ENCODE measurements at regions not wholly inside any gene's neighbourhood (a gene's known extent, or its start where the extent isn't known, plus 50 kb on each side); places are given as distances from the start of the nearest gene placed in this dataset.

DNA sequence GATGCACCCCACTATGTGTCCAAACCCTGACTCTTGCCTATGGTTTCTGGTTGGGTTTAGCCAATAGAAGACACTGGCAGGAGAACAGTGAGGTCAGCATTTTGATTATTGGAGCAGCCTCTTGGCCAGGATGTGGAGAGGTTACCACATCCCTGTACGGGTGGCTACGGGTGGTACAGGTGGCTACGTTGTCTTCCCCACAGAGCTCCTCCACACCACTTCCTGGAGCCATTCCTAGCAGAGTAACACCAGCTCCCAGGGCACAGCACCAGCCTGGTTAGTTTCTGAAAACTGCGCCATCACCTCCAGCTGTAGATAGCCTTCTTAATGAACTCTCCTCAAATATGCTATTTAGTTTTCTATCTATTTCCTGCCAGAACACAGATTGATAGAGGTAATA, 445.2 kb downstream of the INHBA start:
- no peak for TF ChIP-seq TBP (IDR thresholded peaks at IDR 0.05; ENCODE audit: low read depth, low read length)
- TF ChIP-seq, protein P1, sequence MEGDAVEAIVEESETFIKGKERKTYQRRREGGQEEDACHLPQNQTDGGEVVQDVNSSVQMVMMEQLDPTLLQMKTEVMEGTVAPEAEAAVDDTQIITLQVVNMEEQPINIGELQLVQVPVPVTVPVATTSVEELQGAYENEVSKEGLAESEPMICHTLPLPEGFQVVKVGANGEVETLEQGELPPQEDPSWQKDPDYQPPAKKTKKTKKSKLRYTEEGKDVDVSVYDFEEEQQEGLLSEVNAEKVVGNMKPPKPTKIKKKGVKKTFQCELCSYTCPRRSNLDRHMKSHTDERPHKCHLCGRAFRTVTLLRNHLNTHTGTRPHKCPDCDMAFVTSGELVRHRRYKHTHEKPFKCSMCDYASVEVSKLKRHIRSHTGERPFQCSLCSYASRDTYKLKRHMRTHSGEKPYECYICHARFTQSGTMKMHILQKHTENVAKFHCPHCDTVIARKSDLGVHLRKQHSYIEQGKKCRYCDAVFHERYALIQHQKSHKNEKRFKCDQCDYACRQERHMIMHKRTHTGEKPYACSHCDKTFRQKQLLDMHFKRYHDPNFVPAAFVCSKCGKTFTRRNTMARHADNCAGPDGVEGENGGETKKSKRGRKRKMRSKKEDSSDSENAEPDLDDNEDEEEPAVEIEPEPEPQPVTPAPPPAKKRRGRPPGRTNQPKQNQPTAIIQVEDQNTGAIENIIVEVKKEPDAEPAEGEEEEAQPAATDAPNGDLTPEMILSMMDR (IDR thresholded peaks at IDR 0.05; ENCODE audit: control extremely low read depth in 1 of 3, insufficient read depth in 1 of 3, low read depth in 1 of 3, low read length in 3 of 3), result no peak
- TF ChIP-seq HDAC2 (IDR thresholded peaks at IDR 0.05; ENCODE audit: borderline replicate concordance in 1 of 2, low read depth in 2 of 2, low read length in 2 of 2), result no peak
- TF ChIP-seq POLR2A (IDR thresholded peaks at IDR 0.05; ENCODE audit: control extremely low read depth in 1 of 2, low read depth in 2 of 2, low read length in 2 of 2), result no peak
- no peak for TF ChIP-seq TEAD4 (IDR thresholded peaks at IDR 0.05; ENCODE audit: low read depth, low read length)
- TF ChIP-seq, protein P2, sequence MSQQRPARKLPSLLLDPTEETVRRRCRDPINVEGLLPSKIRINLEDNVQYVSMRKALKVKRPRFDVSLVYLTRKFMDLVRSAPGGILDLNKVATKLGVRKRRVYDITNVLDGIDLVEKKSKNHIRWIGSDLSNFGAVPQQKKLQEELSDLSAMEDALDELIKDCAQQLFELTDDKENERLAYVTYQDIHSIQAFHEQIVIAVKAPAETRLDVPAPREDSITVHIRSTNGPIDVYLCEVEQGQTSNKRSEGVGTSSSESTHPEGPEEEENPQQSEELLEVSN (IDR thresholded peaks at IDR 0.05), result no peak
- no peak for TF ChIP-seq EP300 (IDR thresholded peaks at IDR 0.05; ENCODE audit: borderline replicate concordance in 1 of 2, low read depth in 2 of 2, low read length in 2 of 2)
- TF ChIP-seq, protein P3, sequence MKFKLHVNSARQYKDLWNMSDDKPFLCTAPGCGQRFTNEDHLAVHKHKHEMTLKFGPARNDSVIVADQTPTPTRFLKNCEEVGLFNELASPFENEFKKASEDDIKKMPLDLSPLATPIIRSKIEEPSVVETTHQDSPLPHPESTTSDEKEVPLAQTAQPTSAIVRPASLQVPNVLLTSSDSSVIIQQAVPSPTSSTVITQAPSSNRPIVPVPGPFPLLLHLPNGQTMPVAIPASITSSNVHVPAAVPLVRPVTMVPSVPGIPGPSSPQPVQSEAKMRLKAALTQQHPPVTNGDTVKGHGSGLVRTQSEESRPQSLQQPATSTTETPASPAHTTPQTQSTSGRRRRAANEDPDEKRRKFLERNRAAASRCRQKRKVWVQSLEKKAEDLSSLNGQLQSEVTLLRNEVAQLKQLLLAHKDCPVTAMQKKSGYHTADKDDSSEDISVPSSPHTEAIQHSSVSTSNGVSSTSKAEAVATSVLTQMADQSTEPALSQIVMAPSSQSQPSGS (IDR thresholded peaks at IDR 0.05; ENCODE audit: low read length), result no peak
- no peak for TF ChIP-seq EZH2 (IDR thresholded peaks at IDR 0.05; ENCODE audit: low read depth, low read length, severe bottlenecking)
- no peak for TF ChIP-seq RBBP5 (IDR thresholded peaks at IDR 0.05; ENCODE audit: borderline replicate concordance, low read depth, low read length)
- TF ChIP-seq SUZ12 (IDR thresholded peaks at IDR 0.05; ENCODE audit: low read length), result no peak
- TF ChIP-seq POU5F1 (IDR thresholded peaks at IDR 0.05; ENCODE audit: low read depth, low read length), result no peak
- no peak for TF ChIP-seq CEBPB (IDR thresholded peaks at IDR 0.05; ENCODE audit: low read depth, low read length)
